NOMO-1 treated with DMSO at 0.1 percent for 48 hours (cell line): ENCODE measurements at regions not wholly inside any gene's neighbourhood (a gene's known extent, or its start where the extent isn't known, plus 50 kb on each side); places are given as distances from the start of the nearest gene placed in this dataset.

ENCODE experiments used
- DNase-seq: peaks from one replicate; lab custom pipeline; 2025; ENCODE audit not compliant: unreplicated experiment; lab: John Stamatoyannopoulos, UW

DNA sequence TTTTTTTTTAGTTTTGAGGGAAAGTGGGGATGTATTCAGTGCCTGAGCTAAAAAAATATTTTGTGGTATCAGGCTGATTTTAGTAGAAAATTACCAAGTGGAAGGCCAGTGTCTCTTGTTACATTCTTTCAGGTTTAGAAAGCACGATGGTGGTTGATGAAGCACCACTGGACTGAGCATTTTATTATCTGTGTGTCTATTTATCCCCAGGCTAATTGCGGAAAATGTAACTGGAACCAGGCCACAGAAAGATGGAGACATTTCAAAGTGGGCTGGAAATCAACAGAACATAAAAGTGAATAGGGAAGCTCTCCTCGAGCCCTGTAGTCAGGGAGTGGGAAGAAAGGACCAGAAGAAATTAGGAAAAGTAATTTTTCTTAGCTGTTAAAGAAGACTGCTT is 261.0 kb downstream of the STK31 start:
- no peak for DNase-seq

DNA sequence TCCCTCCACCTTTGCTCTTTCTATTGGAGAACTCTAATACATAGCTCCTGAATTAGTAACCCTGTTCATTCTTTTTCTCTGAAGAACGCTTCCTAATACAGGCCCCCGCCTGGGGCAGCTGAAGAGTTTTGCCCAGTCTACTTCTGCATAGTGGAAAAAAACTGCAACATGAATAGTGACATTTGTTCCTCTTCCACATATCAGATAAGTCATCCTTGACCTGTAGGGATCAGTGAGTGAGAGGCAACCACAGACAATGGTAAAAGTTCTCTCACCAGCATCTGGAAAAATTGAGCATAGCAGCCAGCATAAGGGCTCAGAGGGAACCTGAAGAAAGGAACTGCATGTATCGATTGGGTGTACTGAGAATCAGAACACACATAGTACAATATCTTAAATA is 262.0 kb downstream of the STK31 start:
- no peak for DNase-seq

DNA sequence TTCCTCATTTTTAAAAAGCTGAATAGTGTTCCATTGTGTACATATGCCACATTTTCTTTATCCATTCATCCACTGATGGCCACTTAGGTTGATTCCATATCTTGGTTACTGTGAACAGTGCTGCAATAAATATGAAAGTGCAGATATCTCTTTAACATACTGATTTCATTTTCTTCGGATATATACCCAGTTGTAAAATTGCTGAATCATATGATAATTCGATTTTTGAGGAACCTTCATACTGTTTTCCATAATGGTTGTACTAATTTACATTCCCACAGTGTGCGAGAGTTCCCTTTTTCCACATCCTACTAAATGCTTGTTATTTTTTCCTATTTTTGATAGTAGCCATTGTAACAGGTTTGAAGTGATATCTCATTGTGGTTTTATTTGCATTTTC is 263.2 kb downstream of the STK31 start:
- no peak for DNase-seq

DNA sequence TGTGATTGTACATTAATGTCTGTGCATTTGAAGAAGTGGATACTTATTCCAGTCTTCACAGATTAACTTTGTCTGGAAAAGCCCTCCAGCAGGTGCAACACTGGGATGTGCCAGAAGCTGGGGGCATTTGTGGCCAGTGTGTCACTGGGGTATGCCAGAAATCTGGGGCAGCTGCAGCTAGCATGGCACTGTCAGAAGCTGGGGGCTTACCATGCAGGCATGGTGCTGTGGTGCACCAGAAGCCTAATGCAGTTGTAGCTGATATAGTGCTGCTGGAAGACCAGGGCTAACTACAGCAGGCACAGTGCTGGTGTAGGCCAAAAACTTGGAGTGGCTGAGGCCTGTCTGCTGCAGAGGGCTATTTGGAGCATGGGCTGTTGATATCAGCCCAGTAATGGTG is 270.1 kb downstream of the STK31 start:
- DNase-seq, result no peak

DNA sequence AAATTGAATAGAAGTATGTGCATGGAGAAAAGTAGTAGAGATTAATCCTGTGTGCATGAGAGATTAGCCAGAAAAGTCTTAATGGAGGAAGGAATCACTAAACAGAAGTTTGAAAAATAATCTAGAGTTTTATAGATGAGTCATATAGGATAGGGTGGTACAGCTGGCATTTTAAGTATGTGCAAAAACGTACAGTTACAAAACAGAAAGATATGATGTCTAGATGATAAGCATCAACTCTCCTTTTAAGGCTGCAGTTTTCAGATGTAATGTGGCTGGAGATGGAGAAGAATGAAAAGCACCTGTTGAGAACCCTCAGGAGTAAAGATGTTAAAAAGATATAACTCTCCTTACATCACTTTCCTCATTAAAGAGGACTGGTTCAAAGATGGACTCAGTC is 271.3 kb downstream of the STK31 start:
- no peak for DNase-seq

DNA sequence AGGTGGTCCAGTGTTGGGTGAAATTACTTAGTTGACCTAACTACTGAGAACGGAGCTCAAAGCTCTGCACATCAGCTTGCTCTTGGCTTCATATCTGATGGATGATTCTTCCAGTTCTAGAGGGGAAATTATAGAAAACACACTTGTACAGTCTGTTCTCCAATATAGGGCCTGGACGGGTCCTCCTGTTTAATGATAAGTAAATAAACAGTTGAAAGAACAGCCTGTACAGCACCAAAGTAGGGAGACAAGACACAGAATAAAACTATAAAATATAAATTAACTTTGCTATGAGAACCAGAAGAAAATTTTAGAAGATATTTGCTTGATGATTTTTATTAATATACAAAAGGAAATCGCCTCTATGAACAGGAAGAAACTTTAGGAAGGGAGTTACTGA is 271.7 kb downstream of the STK31 start:
- DNase-seq, result no peak

DNA sequence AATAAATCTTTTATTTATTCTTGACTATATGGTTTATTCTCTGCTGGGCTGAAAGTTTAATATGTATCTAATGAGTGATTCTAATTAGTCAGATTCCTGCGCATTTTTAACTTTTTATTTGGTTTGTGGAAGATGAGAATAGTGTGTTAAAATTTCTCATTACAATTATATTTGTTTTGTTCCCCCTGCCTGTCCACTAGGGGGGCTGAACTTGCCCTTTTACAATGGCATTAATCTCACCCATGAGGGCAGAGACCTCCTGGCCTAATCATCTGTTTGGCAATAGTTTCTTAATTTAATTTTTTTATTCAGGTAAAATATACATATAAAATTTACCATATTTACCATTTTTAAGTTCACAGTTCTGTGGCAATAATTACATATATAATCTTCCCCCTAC is 278.5 kb upstream of the NPY start:
- no peak for DNase-seq

DNA sequence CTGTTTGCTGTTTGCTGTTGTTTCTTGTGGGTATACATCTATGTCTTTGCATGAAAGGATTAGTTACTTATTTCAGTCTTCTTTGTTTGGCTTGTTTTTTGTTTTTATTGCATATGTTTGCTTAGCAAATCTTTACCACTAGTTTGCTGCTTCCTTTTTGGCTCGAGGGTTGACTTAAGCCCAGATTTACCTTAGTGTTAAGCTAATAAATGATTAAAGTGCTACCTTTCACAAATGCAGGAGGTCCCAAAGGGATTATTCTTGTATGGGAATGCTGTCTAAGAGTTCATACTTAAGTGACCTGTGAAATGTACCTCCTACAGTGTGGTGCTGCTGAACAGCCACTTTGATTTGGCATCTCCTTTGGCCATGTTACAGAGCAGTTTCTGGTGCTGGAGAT is 273.5 kb upstream of the NPY start:
- DNase-seq, result no peak

DNA sequence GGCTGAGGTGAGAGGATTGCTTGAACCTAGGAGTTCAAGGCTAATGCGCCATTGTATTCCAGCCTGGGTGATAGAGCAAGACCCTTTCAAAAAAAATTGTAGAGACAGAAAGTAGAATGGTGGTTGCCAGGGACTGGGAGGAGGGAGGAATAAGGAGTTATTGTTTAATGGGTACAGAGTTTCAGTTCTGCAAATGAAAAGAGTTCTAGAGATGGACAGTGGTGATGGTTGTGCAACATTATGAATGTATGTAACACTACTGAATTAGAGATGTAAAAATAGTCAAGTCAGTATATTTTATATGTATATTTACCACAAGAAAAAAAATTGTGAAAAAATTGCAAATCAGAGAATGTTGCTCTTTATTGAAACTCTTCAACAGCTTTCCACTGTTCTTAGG is 266.5 kb upstream of the NPY start:
- peak; percentile 93 for DNase-seq

DNA sequence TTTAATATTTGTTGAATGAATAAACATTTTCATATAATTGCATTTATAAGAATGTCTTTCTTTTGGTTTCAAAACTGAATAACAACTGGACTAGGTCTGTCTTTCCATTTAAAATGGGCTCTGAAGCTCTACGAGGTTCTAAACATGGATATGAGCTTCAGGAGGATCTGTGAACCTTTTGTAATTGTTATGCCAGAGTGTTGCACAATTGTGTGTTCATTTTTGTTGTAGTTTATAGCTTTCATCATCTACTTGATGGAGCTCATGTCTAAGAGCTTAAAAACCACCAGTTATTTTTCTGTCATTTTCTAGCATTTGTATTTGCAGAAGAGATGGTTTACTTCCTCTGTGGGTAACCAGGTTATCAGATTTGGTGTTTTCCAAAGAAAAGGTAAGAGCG is 265.7 kb upstream of the NPY start:
- peak; percentile 45 for DNase-seq

DNA sequence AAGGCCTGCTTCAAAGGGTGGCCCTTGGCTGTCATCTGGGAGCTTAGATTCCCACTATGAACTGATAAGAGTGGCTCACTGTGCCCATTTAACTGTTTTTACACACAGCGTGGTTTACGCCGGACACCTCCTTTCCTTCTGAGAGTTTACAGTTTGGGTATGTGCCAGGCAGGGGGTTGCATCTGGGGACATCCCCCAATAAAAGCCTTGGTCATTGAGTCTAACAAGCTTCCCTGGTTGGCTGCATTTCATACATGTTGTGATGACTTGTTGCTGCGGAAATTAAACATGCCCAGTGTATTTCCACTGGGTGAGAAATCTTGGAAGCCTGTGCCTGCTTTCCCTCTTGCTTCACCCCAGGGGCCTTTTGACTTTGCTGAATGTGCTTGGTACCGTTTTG is 264.1 kb upstream of the NPY start:
- DNase-seq, result no peak

DNA sequence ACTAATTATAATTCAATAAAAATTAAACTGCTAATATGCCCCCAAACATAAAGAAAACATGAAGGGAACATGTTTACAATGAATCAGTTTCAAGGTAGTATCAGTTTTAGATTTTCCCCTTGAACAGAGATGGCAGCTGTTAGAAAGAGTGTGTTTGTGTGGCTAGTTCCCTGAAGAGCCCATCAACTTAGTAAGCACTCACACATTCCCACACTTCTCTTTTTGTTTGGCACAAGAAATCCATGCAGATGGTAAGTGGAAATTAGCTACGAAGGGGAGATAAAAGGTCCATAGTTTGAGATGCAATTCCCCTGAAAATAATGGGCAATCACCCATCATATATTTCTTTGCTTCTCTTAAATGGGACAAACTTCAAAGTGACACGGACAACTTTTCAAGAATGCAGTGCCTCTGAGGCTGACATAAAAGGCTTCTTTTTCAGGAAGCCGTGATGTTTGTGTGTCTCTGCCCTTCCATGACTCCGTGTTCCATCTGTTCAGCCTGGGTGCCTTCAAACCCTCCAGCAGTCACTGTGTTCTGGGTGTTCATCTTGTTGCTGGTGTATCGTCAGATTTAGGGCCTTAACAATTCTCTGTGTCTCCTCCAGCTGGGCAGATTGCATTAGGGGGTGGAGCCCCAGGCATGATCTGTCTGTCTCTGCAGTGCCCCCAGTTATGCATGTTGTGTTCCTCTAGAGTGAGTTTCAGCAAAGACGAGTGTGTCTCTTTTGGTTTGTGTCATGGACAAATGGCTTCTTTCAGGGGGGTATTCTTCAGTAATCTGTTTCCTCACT is 259.5 kb upstream of the NPY start:
- DNase-seq, result no peak

DNA sequence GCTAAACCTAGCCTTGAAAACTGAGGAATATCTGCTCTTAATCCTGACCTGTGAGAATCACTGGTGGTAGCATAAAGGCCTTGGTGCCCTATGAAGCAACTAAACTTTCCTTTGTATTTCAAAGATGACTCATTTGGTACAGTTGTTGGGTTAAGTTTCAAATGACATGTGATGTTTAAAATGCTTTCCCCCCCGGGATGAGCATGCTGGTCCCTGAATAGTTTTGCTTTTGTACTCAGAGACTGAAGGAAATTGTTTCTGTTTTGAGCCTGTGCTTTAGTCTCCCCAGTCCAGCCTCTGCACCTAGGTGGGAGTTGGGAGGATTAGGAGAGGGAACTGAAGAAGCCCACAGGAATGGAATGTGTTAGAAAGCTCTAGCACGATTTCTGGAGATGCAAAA is 258.9 kb upstream of the NPY start:
- DNase-seq, result no peak

DNA sequence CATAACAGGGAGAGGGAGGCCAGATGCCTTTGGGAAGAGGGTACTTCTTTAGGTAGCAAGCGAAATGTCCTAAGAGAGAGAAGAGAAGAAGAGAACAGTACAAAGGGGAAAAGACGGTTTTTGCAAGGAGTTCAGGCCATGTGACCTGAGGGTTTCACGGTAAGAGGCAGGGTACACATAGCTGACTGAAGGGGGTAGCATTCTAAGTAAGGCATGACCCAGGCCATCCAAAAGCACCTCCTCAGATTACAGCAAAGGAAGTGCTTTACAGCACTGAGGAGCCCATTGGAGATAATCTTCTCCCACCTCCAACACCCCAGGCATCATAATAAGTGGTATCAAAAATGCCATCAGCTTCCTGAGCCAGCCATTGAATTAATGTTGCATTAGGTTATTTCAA is 258.2 kb upstream of the NPY start:
- DNase-seq, result no peak

DNA sequence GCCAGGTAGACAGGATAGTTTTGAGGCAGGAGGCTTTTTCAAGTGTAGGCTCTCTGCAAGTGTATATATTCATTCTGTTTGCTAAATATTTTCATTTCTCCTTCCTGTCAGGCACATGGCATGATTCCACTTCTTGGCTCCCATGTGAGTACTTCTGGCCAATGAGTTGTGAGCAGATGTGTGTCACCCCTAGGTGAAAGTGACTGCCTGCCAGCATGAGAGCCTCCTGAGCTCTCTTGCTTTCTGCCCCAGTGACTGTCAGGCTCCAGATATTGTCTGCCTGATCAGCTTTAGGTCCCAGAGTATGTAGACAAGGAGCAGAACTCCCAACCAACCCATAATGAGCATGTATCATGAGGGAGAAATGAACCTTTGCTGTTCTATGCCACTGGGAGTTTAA is 257.6 kb upstream of the NPY start:
- DNase-seq, result no peak

DNA sequence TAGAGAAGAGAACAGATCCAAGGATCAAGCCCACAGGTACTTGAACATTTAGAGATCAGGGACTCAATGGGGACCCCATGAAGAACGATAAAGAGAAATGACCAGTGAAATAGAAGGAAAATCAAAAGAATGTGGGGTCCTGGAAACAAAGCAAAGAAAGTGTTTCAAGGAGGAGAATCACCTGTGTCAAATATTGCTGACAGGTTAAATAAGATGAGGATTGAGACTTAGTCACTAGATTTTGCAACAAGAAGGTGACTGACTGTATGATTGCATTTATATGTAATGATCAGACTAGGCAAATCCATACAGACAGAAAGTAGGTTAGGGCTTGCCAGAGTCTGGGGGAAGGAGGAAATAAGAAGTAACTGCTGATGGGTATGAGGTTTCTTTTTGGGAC is 254.9 kb upstream of the NPY start:
- no peak for DNase-seq

DNA sequence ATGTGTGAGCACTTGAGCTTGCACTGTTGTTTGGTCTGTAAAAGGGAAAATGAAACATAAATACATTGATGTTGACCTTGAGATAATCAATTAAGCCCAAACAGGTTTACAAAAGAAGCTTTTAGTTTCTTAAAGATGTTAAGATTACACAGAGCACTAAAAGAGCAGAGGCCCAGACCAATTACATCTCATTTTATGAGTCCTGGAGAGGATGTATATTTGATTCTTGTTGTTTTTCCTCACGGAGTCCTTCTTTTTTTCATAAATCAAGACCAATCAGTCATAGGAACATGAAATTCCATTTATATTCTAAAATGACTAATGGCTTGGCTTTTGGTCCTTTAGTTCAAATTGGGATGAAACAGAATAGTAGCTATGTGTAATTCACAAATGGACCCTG is 249.7 kb upstream of the NPY start:
- DNase-seq, result no peak

DNA sequence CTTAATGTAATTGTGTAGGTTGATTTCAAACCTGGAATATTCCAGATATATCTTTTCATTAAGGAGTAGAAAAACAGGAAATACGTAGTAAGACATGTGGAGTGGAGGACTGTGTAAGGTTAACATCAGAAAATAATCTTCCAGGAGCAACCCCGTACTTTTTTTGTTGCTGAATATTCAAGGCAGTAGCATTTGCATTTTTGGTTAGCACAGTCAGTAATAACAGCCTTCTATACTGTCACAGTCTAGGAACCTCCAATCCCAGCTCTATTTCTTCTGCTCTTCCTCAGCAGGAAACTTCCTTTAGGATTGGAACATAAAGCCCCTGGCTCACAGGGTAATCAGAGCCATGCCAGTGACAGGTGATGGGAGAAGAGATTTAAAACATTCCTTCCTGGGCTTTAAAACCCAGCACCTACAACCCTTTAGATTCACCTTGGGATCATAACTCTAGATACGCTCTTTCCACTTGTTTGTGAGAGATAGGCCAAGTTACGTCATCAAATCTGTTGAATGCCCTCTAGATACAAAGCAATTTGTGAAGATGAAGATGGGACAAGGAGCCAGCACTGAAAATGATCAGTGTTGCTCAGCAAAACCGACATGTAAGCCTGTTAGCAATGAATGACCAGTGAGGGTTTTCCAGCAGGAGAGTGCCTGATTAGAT is 248.5 kb upstream of the NPY start:
- no peak for DNase-seq

DNA sequence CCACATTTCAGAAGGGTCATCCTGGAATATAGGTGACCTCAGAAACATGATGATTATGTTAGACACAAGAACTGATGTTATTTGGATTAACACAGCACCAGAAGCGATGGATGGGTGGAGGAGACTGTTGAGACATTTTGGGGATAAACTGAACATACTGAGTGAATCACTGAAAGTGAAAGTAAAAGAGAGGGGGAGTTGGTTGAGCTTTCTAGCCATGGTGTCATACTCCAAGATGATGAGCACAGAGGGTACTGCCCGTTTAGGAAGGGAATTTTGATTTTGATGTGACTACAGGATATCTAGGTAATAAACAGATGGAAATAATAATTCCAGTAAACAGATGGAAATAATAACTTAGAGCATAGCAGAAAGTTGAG is 248.0 kb upstream of the NPY start:
- DNase-seq, result no peak

DNA sequence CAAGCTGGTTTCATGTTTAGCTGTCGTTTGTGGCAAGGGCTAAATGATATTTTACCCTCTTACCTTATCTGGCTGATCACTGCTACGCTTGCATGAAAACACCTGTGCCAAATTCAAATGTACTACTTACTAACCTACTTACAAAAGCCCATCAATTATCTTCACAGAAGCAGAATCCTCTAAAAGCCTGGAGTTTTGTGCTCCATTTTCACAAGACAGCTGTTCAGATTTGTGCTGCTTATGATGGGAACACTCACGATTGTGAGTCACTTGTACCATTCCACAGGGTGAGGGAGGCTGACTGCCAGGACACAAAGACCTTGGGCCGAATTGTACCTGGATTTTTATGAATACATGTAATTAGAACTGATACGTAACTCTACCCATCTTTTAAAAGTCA is 245.0 kb upstream of the NPY start:
- DNase-seq, result no peak

DNA sequence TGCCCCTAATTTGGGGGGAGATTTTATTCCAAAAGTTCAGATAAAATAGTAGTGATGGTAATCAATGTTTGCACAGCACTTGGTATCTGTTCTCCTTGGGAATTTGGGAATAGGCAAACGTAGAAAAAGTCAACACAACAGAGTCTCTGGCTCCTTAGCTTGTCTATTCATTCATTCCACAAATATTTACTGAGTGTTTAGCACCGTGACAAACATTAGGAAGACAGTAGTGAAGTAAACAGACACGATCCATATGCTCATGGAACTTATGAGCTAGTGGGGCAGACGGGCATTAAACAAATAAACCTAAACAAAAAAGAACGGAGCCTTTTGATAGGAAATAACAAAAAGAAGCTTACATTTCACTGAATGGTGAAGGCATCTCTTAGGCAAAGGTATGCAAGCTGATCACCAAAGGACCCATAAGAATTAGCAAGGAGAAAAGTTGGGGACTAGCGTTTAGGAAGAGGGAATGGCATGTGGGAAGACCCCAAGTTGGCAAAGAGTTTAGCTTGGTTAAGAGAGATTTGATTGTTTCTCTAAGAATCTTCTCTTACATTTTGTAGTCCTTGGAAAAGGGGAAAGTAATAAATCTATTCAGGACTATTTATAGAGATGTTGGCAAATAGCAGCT is 243.9 kb upstream of the NPY start:
- no peak for DNase-seq

DNA sequence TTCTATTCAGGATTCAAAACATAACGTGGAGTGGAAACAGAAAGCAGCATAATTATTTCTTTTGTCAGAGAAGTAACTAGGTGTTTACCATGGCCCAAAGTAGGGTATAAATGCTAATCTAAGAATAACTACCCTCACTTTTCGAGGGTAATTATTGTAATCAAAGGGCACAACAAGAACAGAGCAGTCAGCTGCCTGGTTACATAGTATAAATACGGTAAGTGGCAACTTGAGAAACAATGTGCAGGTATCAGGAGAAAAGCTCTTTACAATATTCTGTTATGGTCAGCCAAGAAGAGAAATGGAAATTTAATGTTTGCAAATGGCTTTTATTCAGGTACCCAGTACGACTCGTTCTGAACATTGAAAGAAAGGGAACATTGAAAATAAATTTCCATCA is 242.0 kb upstream of the NPY start:
- no peak for DNase-seq

DNA sequence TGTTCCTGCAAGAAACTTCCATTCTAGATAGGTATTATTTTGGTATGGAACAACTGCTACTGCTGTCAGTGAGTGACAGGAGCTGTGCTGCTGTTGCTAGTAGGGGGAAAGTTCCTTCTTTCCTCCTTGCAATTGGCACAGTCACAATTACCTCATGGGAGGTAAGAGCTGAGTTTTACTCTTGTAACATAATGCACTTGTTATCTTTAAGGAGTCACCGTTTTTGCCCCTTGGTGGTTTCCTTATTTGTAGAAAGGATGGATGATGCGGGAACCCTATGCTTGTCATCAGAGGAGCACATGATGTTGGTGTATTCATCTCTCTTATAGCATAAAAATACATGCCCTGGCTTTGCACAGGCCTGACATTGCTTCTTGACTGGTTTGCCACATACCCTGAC is 234.7 kb upstream of the NPY start:
- no peak for DNase-seq
